HCT116 (cell line): ENCODE measurements at regions not wholly inside any gene's neighbourhood (a gene's known extent, or its start where the extent isn't known, plus 50 kb on each side); places are given as distances from the start of the nearest gene placed in this dataset.

Source experiments
- ATAC-seq: fragments of 200-7000 bp; cut with Tn5 transposase; 2 replicates; pipeline ENCODE4 v1.9.1; 2020; ENCODE audit warnings: mild to moderate bottlenecking, moderate library complexity
- BruUV-seq: library from RNA; stranded (reverse); fragments of 400-500 nt; replicated peaks from 2 replicates; lab custom pipeline; 2021; lab: Mats Ljungman, UMichigan
- CTCF ChIA-PET: fragments of 300-600 bp; sonication (Branson Sonifier 250); formaldehyde crosslinking; loops from one replicate; lab custom pipeline; 2021; ENCODE audit warnings: antibody characterized with exemption; lab: Charles Lee
- POLR2A ChIA-PET: fragments of 300-600, 350-600 bp; sonication (Branson Sonifier 250); formaldehyde crosslinking; loops from one replicate; lab custom pipeline; 2021; ENCODE audit warnings: antibody characterized with exemption; lab: Charles Lee
- RAD21 ChIA-PET, 2 experiments: fragments of 300-600 bp; sonication (Branson Sonifier 250); formaldehyde crosslinking; loops; one replicate each; lab custom pipeline; 2023; ENCODE audit warnings: low total read pairs in 2 of 2; ENCODE audit not compliant: uncharacterized antibody in 2 of 2, unreplicated experiment in 2 of 2, low non-redundant PET in 1 of 2; lab: Charles Lee
- DNase-seq: peaks from one replicate; pipeline ENCODE4 v3.0.0-alpha.2; 2010; ENCODE audit warnings: low read depth, low spot score
- H2AFZ ChIP-seq: fragments of 200-600 bp; shearing (Covaris generic), sonication (generic); 2 replicates; pipeline ENCODE4 v1.6.1; 2017; ENCODE audit warnings: low read depth, mixed run types, mixed read lengths, antibody characterized with exemption, low read length; ENCODE audit not compliant: poor library complexity, severe bottlenecking
- H3K27ac ChIP-seq: 2 replicates; pipeline ENCODE4 v1.5.1; 2012; ENCODE audit warnings: low read depth, low read length
- H3K27me3 ChIP-seq: fragments of 200-600 bp; sonication (generic); 2 replicates; pipeline ENCODE4 v1.6.1; 2016; ENCODE audit warnings: mixed run types, low read length, mixed read lengths; ENCODE audit not compliant: insufficient read depth
- H3K36me3 ChIP-seq, 2 experiments: fragments of 200-500 bp in 1 of 2; fragments of 200-600 bp in 1 of 2; sonication (Bioruptor generic) in 1 of 2; sonication (generic) in 1 of 2; 2 replicates each; pipeline versions ENCODE4 v1.5.1 to v1.6.1; 2014 to 2016; ENCODE audit warnings: low read length in 2 of 2, inconsistent platforms in 1 of 2, mixed read lengths in 1 of 2, mixed run types in 1 of 2; ENCODE audit not compliant: insufficient read depth in 2 of 2, control insufficient read depth in 1 of 2
- H3K4me1 ChIP-seq, 2 experiments: fragments of 200-600 bp in 1 of 2; sonication (generic) in 1 of 2; 2 replicates each; pipeline versions ENCODE4 v1.5.1 to v1.6.1; 2012 to 2017; ENCODE audit warnings: low read length in 2 of 2, inconsistent platforms in 1 of 2, mild to moderate bottlenecking in 1 of 2, mixed read lengths in 1 of 2, mixed run types in 1 of 2, moderate library complexity in 1 of 2; ENCODE audit not compliant: insufficient read depth in 2 of 2, control insufficient read depth in 1 of 2
- H3K4me2 ChIP-seq: fragments of 200-600 bp; sonication (generic); 2 replicates; pipeline ENCODE4 v1.6.1; 2017; ENCODE audit warnings: mixed run types, low read length, mixed read lengths
- H3K4me3 ChIP-seq, 2 experiments: fragments of 200-600 bp in 1 of 2; sonication (generic) in 1 of 2; replicated peaks in 1 of 2; 2 replicates each; pipeline ENCODE4 v1.5.1; 2011 to 2016; ENCODE audit warnings: low read length in 2 of 2, control low read depth in 1 of 2, low read depth in 1 of 2, mild to moderate bottlenecking in 1 of 2, mixed read lengths in 1 of 2, mixed run types in 1 of 2
- H3K79me2 ChIP-seq: fragments of 200-600 bp; sonication (generic); 2 replicates; pipeline ENCODE4 v1.6.1; 2017; ENCODE audit warnings: mild to moderate bottlenecking, mixed run types, low read length, moderate library complexity, mixed read lengths; ENCODE audit not compliant: insufficient read depth
- H3K9ac ChIP-seq: fragments of 200-600 bp; sonication (generic); 2 replicates; pipeline ENCODE4 v1.6.1; 2016; ENCODE audit warnings: low read length, mixed read lengths
- H3K9me2 ChIP-seq: fragments of 200-600 bp; sonication (generic), shearing (Covaris generic); 2 replicates; pipeline ENCODE4 v1.6.1; 2017; ENCODE audit warnings: mixed run types, mild to moderate bottlenecking, moderate library complexity; ENCODE audit not compliant: insufficient read depth
- H3K9me3 ChIP-seq, 2 experiments: fragments of 200-500 bp in 1 of 2; fragments of 200-600 bp in 1 of 2; sonication (Bioruptor generic) in 1 of 2; sonication (generic) in 1 of 2; 2 replicates each; pipeline ENCODE4 v1.6.1; 2014 to 2017; ENCODE audit warnings: low read length in 2 of 2, mixed read lengths in 2 of 2, inconsistent platforms in 1 of 2, low read depth in 1 of 2, mild to moderate bottlenecking in 1 of 2, mixed run types in 1 of 2, moderate library complexity in 1 of 2; ENCODE audit not compliant: control insufficient read depth in 1 of 2, insufficient read depth in 1 of 2
- H4K20me1 ChIP-seq: fragments of 200-600 bp; sonication (generic), shearing (Covaris generic); 2 replicates; pipeline ENCODE4 v1.6.1; 2017; ENCODE audit warnings: mixed run types, mild to moderate bottlenecking, moderate library complexity; ENCODE audit not compliant: insufficient read depth
- CBX3 ChIP-seq: IDR thresholded peaks from 2 replicates; pipeline ENCODE4 v1.6.1; 2012; ENCODE audit warnings: low read depth
- EGR1 ChIP-seq: IDR thresholded peaks from 2 replicates; pipeline ENCODE4 v1.6.1; 2012; ENCODE audit warnings: low read depth
- EZH2phosphoT487 ChIP-seq: fragments of 200-600 bp; IDR thresholded peaks from 2 replicates; pipeline ENCODE4 v1.6.1; 2018; ENCODE audit warnings: antibody characterized with exemption, borderline replicate concordance
- FOSL1 ChIP-seq: IDR thresholded peaks from 2 replicates; pipeline ENCODE4 v1.6.1; 2012; ENCODE audit warnings: low read depth
- POLR2A ChIP-seq: IDR thresholded peaks from 2 replicates; pipeline ENCODE4 v1.7.0; 2011; ENCODE audit warnings: borderline replicate concordance; ENCODE audit not compliant: insufficient read depth, insufficient read length; ENCODE audit errors: extremely low read depth
- RAD21 ChIP-seq: IDR thresholded peaks from 2 replicates; pipeline ENCODE4 v1.6.1; 2012; ENCODE audit warnings: low read depth, mild to moderate bottlenecking
- SIN3A ChIP-seq: IDR thresholded peaks from 2 replicates; pipeline ENCODE4 v1.6.1; 2012; ENCODE audit warnings: low read depth
- SP1 ChIP-seq: IDR thresholded peaks from 2 replicates; pipeline ENCODE4 v1.6.1; 2012; ENCODE audit warnings: low read depth
- TCF7L2 ChIP-seq: IDR thresholded peaks from 2 replicates; pipeline ENCODE4 v1.7.0; 2011; ENCODE audit warnings: borderline replicate concordance, inconsistent platforms; ENCODE audit not compliant: insufficient read depth, insufficient read length; ENCODE audit errors: extremely low read depth
- YY1 ChIP-seq: IDR thresholded peaks from 2 replicates; pipeline ENCODE4 v1.6.1; 2011; ENCODE audit warnings: low read length, low read depth, moderate library complexity, mild to moderate bottlenecking; ENCODE audit not compliant: insufficient replicate concordance; ENCODE audit errors: extremely low read depth
- ZFX ChIP-seq: fragments of 450-650 bp; IDR thresholded peaks from 2 replicates; pipeline ENCODE4 v1.6.1; 2017
- intact Hi-C: fragments of 100-400 bp; cut with micrococcal nuclease; formaldehyde crosslinking; loops from 2 replicates; pipeline ENCODE4 v1.10.0; 2022
- TF ChIP-seq, protein P1 (sequence below): IDR thresholded peaks from 2 replicates; pipeline ENCODE4 v1.6.1; 2012; ENCODE audit warnings: low read depth
- TF ChIP-seq, protein P2 (sequence below): IDR thresholded peaks from 2 replicates; pipeline ENCODE4 v1.6.1; 2012
- TF ChIP-seq, protein P3 (sequence below), 3 experiments: fragments of 200-600 bp in 1 of 3; sonication (generic) in 1 of 3; IDR thresholded peaks in 2 of 3; conservative IDR thresholded peaks in 1 of 3; 2 replicates each; pipeline ENCODE4 v1.5.1; 2012 to 2017; ENCODE audit warnings: low read depth in 2 of 3, low read length in 2 of 3, antibody characterized with exemption in 1 of 3, borderline replicate concordance in 1 of 3, control low read depth in 1 of 3, mild to moderate bottlenecking in 1 of 3, mixed read lengths in 1 of 3, mixed run types in 1 of 3, moderate library complexity in 1 of 3; ENCODE audit not compliant: insufficient read depth in 1 of 3

DNA sequence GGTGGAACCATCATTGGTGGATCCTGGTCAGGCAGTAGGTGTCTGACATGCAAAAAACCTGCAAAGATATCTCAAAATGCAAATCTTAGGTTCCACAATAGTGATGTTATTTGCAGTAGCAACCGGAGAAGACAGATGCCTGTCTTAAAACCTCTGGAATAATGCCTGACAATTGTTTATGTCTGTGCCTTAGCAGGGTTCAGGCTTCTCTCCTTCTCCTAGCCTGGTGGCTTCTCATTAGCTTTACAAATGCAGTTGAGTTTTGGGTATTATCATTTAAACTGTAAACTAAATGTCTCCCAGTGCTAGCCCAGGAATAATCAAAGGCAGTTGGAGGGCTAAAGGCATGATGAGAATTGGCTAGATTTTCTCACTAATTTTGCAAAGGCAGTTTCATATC, 146.3 kb upstream of the NRG3 start:
- Histone ChIP-seq H3K36me3 (no peaks in the 10 kb centered on the region), H3K79me2 (no peaks in the 10 kb centered on the region), H3K9me2 (no peaks in the 10 kb centered on the region), H3K9me3 (peaks cover 5 to 13% of the 10 kb centered on the region in 2 experiments; a peak in 2 of 4 replicates), H3K27ac (no peak overlapping the region), H3K4me1 (no peaks in the 10 kb centered on the region), H3K27me3 (no peaks in the 10 kb centered on the region), H2AFZ (no peak overlapping the region), H3K9ac (no peak overlapping the region), H3K4me2 (no peak overlapping the region), H4K20me1 (no peaks in the 10 kb centered on the region), H3K4me3 (no peak overlapping the region)
- TF ChIP-seq EZH2phosphoT487, result no peak
- no peak for TF ChIP-seq SIN3A
- TF ChIP-seq YY1, result no peak
- no peak for TF ChIP-seq POLR2A
- TF ChIP-seq, protein P1, sequence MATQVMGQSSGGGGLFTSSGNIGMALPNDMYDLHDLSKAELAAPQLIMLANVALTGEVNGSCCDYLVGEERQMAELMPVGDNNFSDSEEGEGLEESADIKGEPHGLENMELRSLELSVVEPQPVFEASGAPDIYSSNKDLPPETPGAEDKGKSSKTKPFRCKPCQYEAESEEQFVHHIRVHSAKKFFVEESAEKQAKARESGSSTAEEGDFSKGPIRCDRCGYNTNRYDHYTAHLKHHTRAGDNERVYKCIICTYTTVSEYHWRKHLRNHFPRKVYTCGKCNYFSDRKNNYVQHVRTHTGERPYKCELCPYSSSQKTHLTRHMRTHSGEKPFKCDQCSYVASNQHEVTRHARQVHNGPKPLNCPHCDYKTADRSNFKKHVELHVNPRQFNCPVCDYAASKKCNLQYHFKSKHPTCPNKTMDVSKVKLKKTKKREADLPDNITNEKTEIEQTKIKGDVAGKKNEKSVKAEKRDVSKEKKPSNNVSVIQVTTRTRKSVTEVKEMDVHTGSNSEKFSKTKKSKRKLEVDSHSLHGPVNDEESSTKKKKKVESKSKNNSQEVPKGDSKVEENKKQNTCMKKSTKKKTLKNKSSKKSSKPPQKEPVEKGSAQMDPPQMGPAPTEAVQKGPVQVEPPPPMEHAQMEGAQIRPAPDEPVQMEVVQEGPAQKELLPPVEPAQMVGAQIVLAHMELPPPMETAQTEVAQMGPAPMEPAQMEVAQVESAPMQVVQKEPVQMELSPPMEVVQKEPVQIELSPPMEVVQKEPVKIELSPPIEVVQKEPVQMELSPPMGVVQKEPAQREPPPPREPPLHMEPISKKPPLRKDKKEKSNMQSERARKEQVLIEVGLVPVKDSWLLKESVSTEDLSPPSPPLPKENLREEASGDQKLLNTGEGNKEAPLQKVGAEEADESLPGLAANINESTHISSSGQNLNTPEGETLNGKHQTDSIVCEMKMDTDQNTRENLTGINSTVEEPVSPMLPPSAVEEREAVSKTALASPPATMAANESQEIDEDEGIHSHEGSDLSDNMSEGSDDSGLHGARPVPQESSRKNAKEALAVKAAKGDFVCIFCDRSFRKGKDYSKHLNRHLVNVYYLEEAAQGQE, result no peak
- TF ChIP-seq CBX3, result no peak
- no peak for TF ChIP-seq SP1
- TF ChIP-seq, protein P2, sequence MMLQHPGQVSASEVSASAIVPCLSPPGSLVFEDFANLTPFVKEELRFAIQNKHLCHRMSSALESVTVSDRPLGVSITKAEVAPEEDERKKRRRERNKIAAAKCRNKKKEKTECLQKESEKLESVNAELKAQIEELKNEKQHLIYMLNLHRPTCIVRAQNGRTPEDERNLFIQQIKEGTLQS, result no peak
- TF ChIP-seq, protein P3, sequence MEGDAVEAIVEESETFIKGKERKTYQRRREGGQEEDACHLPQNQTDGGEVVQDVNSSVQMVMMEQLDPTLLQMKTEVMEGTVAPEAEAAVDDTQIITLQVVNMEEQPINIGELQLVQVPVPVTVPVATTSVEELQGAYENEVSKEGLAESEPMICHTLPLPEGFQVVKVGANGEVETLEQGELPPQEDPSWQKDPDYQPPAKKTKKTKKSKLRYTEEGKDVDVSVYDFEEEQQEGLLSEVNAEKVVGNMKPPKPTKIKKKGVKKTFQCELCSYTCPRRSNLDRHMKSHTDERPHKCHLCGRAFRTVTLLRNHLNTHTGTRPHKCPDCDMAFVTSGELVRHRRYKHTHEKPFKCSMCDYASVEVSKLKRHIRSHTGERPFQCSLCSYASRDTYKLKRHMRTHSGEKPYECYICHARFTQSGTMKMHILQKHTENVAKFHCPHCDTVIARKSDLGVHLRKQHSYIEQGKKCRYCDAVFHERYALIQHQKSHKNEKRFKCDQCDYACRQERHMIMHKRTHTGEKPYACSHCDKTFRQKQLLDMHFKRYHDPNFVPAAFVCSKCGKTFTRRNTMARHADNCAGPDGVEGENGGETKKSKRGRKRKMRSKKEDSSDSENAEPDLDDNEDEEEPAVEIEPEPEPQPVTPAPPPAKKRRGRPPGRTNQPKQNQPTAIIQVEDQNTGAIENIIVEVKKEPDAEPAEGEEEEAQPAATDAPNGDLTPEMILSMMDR (IDR thresholded peaks at IDR 0.05 in 2 of 3, conservative IDR thresholded peaks at IDR 0.05 in 1 of 3; ENCODE audit: borderline replicate concordance in 1 of 3, insufficient read depth in 1 of 3, low read depth in 2 of 3, low read length in 2 of 3), result no peak
- no peak for TF ChIP-seq FOSL1
- no peak for TF ChIP-seq TCF7L2
- TF ChIP-seq RAD21, result no peak
- TF ChIP-seq ZFX, result no peak
- TF ChIP-seq EGR1, result no peak
- ATAC-seq, result no peak
- POLR2A ChIA-PET, result no interaction called here
- intact Hi-C loops, result no loop called here
- RAD21 ChIA-PET, result no interaction called here
- BruUV-seq, result no TSS peak
- DNase-seq, result no peak
- CTCF ChIA-PET, result no interaction called here
